Left ventricle myocardium inferior (tissue), 1 donor: ENCODE measurements at regions not wholly inside any gene's neighbourhood (a gene's known extent, or its start where the extent isn't known, plus 50 kb on each side); places are given as distances from the start of the nearest gene placed in this dataset.

Experiments used
- DNase-seq: peaks from one replicate; pipeline ENCODE4 v3.0.0-alpha.2; 2020
- H3K27ac ChIP-seq: fragments of 200-600 bp; replicated peaks from 2 replicates; pipeline ENCODE4 v1.8.0; 2021
- H3K27me3 ChIP-seq: fragments of 200-600 bp; 2 replicates; pipeline ENCODE4 v1.8.0; 2021; ENCODE audit warnings: low read depth
- H3K36me3 ChIP-seq: fragments of 200-600 bp; 2 replicates; pipeline ENCODE4 v1.8.0; 2021
- H3K4me1 ChIP-seq: fragments of 200-600 bp; 2 replicates; pipeline ENCODE4 v1.8.0; 2021
- H3K4me3 ChIP-seq: fragments of 200-600 bp; 2 replicates; pipeline ENCODE4 v1.8.0; 2021; ENCODE audit warnings: mild to moderate bottlenecking, moderate library complexity
- H3K9me3 ChIP-seq: fragments of 200-600 bp; replicated peaks from 2 replicates; pipeline ENCODE4 v1.8.0; 2021
- CTCF ChIP-seq: fragments of 200-600 bp; IDR thresholded peaks from 2 replicates; pipeline ENCODE4 v1.8.0; 2021; ENCODE audit warnings: antibody characterized with exemption, mild to moderate bottlenecking, borderline replicate concordance
- intact Hi-C: fragments of 100-400 bp; cut with micrococcal nuclease; formaldehyde crosslinking; loops from one replicate; pipeline ENCODE4 v1.11.0; 2022
- donor health status: DM: no; HTN: yes; CAD: no; lungs with severe emphysema.

- Histone ChIP-seq H3K4me3 (no peak overlapping the region), H3K27me3 (no peaks in the 10 kb centered on the region), H3K27ac (no peak overlapping the region), H3K4me1 (peaks cover 28% of the 10 kb centered on the region), H3K36me3 (no peaks in the 10 kb centered on the region), H3K9me3 (no peaks in the 10 kb centered on the region)
- intact Hi-C loops = no loop called here
- no peak for DNase-seq
- no peak for TF ChIP-seq CTCF
These were observed 285.3 kb downstream of the FOXL1 start for GRCh38 chr16:86863609-86864008.

- intact Hi-C loops = no loop called here
- DNase-seq = no peak
- Histone ChIP-seq H3K9me3 (no peaks in the 10 kb centered on the region), H3K36me3 (no peaks in the 10 kb centered on the region), H3K27me3 (no peaks in the 10 kb centered on the region), H3K4me1 (peaks cover 28% of the 10 kb centered on the region), H3K27ac (no peak overlapping the region), H3K4me3 (no peak overlapping the region)
- TF ChIP-seq CTCF = no peak
These were observed 286.2 kb downstream of the FOXL1 start for GRCh38 chr16:86864586-86864985.

- H3K36me3 ChIP-seq = no peaks in the 10 kb centered on the region
- H3K9me3 ChIP-seq = no peaks in the 10 kb centered on the region
- peak; percentile 86 for DNase-seq
- H3K27ac ChIP-seq = peak overlapping the region; percentile 93
- H3K4me1 ChIP-seq = peaks cover 28% of the 10 kb centered on the region
- TF ChIP-seq CTCF = peak; percentile 58
- intact Hi-C loops = no loop called here
- no peak overlapping the region for H3K4me3 ChIP-seq
- no peaks in the 10 kb centered on the region for H3K27me3 ChIP-seq
These were observed 287.7 kb downstream of the FOXL1 start for GRCh38 chr16:86865851-86866662.

GRCh38 chr16:86866986-86867722, 288.8 kb downstream of the FOXL1 start:
- Histone ChIP-seq H3K27me3 (no peaks in the 10 kb centered on the region), H3K4me1 (peaks cover 28% of the 10 kb centered on the region), H3K4me3 (no peak overlapping the region), H3K27ac (peak overlapping the region; percentile 93), H3K9me3 (no peaks in the 10 kb centered on the region), H3K36me3 (no peaks in the 10 kb centered on the region)
- intact Hi-C loops = no loop called here
- no peak for TF ChIP-seq CTCF
- DNase-seq = no peak

GRCh38 chr16:86868070-86868469, 289.7 kb downstream of the FOXL1 start:
- Histone ChIP-seq H3K4me3 (no peak overlapping the region), H3K9me3 (peaks cover 4% of the 10 kb centered on the region), H3K36me3 (no peaks in the 10 kb centered on the region), H3K27me3 (peaks cover 4% of the 10 kb centered on the region), H3K4me1 (peaks cover 23% of the 10 kb centered on the region), H3K27ac (no peak overlapping the region)
- intact Hi-C loops = no loop called here
- no peak for TF ChIP-seq CTCF
- DNase-seq = no peak
